Endometrium (tissue), 2 donors: ENCODE measurements at regions not wholly inside any gene's neighbourhood (a gene's known extent, or its start where the extent isn't known, plus 50 kb on each side); places are given as distances from the start of the nearest gene placed in this dataset.
"Not testable (repeated sequence)": the region's sequence is repeated elsewhere in the genome, so short reads cannot be mapped to it uniquely, and the experiment has no call there.

Source experiments
- FAIRE-seq: peaks from 2 replicates; lab custom pipeline; 2012; peaks lifted over from hg19 to GRCh38; lab: Jason Lieb, UNC
- donor health status: control.
- donor health status: control.

- FAIRE-seq: no peak
These were observed 163.8 kb upstream of the PGRMC2 start for GRCh38 chr4:128451270-128451905.

- FAIRE-seq: no peak
These were observed 162.9 kb upstream of the PGRMC2 start for GRCh38 chr4:128450326-128451120.

- no peak for FAIRE-seq
These were observed 161.6 kb upstream of the PGRMC2 start for GRCh38 chr4:128449251-128449650.

- no peak for FAIRE-seq
These were observed 157.1 kb upstream of the PGRMC2 start for GRCh38 chr4:128444544-128445302.

GRCh38 chr4:128440923-128441322 lies 153.3 kb upstream of the PGRMC2 start:
- no peak for FAIRE-seq

- not testable (repeated sequence) for FAIRE-seq
These were observed 149.4 kb upstream of the PGRMC2 start for GRCh38 chr4:128437023-128437422.

GRCh38 chr4:128429023-128429613 lies 141.5 kb upstream of the PGRMC2 start:
- not testable (repeated sequence) for FAIRE-seq

GRCh38 chr4:128428397-128428796 lies 140.8 kb upstream of the PGRMC2 start:
- no peak for FAIRE-seq

GRCh38 chr4:128427832-128428366 lies 140.3 kb upstream of the PGRMC2 start:
- no peak for FAIRE-seq

- FAIRE-seq: no peak
These were observed 137.2 kb upstream of the PGRMC2 start for GRCh38 chr4:128424527-128425497.

- FAIRE-seq: not testable (repeated sequence)
These were observed 134.7 kb upstream of the PGRMC2 start for GRCh38 chr4:128422296-128422695.

- FAIRE-seq: no peak
These were observed 129.3 kb upstream of the PGRMC2 start for GRCh38 chr4:128416921-128417320.

- no peak for FAIRE-seq
These were observed 122.4 kb upstream of the PGRMC2 start for GRCh38 chr4:128410037-128410436.

- no peak for FAIRE-seq
These were observed 116.0 kb upstream of the PGRMC2 start for GRCh38 chr4:128403586-128403985.

- FAIRE-seq: no peak
These were observed 107.2 kb upstream of the PGRMC2 start for GRCh38 chr4:128394778-128395177.

GRCh38 chr4:128393101-128393704 lies 105.6 kb upstream of the PGRMC2 start:
- FAIRE-seq: no peak

GRCh38 chr4:128390475-128390996 lies 102.9 kb upstream of the PGRMC2 start:
- FAIRE-seq: no peak

GRCh38 chr4:128388796-128389195 lies 101.2 kb upstream of the PGRMC2 start:
- no peak for FAIRE-seq

GRCh38 chr4:128388352-128388630 lies 100.7 kb upstream of the PGRMC2 start:
- FAIRE-seq: no peak

- no peak for FAIRE-seq
These were observed 100.2 kb upstream of the PGRMC2 start for GRCh38 chr4:128387600-128388351.
